ENCODE measurements at regions not wholly inside any gene's neighbourhood (a gene's known extent, or its start where the extent isn't known, plus 50 kb on each side); places are given as distances from the start of the nearest gene placed in this dataset.

DNA sequence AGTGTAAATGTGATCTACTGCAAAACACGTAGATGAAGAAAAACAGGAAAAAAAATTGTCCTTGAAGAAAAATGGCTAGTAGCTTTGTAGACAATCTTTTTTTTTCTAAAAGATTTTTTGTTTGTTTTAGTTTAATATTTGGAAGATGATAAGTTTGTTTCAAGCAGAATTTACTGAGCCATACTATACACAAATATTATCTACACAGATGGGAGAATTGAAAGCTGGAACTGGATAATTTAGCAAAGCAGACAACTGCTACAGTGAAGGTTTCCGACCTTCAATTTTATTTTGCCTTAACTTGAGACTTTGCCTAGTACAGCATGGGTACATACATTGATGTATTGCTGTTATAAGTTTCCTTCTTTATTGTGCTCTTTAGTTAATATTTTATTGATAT lies 313.0 kb upstream of the PDGFD start:
- no peak for TF ChIP-seq POLR2A (IDR thresholded peaks at IDR 0.05; ENCODE audit: low read depth, low read length)
- no peak for TF ChIP-seq TAF1 (IDR thresholded peaks at IDR 0.05; ENCODE audit: low read depth, low read length)
- no peak for TF ChIP-seq POLR2AphosphoS5 (IDR thresholded peaks at IDR 0.05; ENCODE audit: low read depth, low read length)

Data from GM12891 (cell line).